DOHH2 (cell line): ENCODE measurements at regions not wholly inside any gene's neighbourhood (a gene's known extent, or its start where the extent isn't known, plus 50 kb on each side); places are given as distances from the start of the nearest gene placed in this dataset.

ENCODE experiments used
- H3F3A ChIP-seq: fragments of 200-600 bp; sonication (generic), shearing (Covaris generic); 2 replicates; pipeline ENCODE4 v1.6.0; 2016; ENCODE audit warnings: antibody characterized with exemption, mild to moderate bottlenecking; ENCODE audit not compliant: control insufficient read depth, insufficient read depth
- H3K27ac ChIP-seq: fragments of 200-600 bp; sonication (generic); 2 replicates; pipeline ENCODE4 v1.5.1; 2014; ENCODE audit warnings: low read depth, mild to moderate bottlenecking, low read length, moderate library complexity
- H3K27me3 ChIP-seq: fragments of 200-600 bp; sonication (generic); 2 replicates; pipeline ENCODE4 v1.6.1; 2014; ENCODE audit warnings: mild to moderate bottlenecking, low read length, mixed read lengths; ENCODE audit not compliant: control insufficient read depth
- H3K36me3 ChIP-seq: fragments of 200-600 bp; sonication (generic); 2 replicates; pipeline ENCODE4 v1.6.1; 2014; ENCODE audit warnings: mild to moderate bottlenecking, low read length, moderate library complexity, mixed read lengths; ENCODE audit not compliant: control insufficient read depth
- H3K4me1 ChIP-seq: fragments of 200-600 bp; sonication (generic); 2 replicates; pipeline ENCODE4 v1.6.1; 2014; ENCODE audit warnings: mild to moderate bottlenecking, low read length, mixed read lengths; ENCODE audit not compliant: control insufficient read depth
- H3K4me2 ChIP-seq: fragments of 200-600 bp; sonication (generic); 2 replicates; pipeline ENCODE4 v1.6.0; 2014; ENCODE audit warnings: mild to moderate bottlenecking, low read length, moderate library complexity
- H3K4me3 ChIP-seq: fragments of 200-600 bp; sonication (generic); 2 replicates; pipeline ENCODE4 v1.5.1; 2014; ENCODE audit warnings: mild to moderate bottlenecking, low read length, mixed read lengths
- H3K79me2 ChIP-seq: fragments of 200-600 bp; sonication (generic); 2 replicates; pipeline ENCODE4 v1.6.1; 2014; ENCODE audit warnings: mild to moderate bottlenecking, low read length, mixed read lengths; ENCODE audit not compliant: control insufficient read depth
- H3K9me2 ChIP-seq: fragments of 200-600 bp; sonication (generic); replicated peaks from 2 replicates; pipeline ENCODE4 v1.6.1; 2014; ENCODE audit warnings: mild to moderate bottlenecking, low read length, mixed read lengths; ENCODE audit not compliant: control insufficient read depth
- H3K9me3 ChIP-seq: fragments of 200-600 bp; sonication (generic); 2 replicates; pipeline ENCODE4 v1.6.1; 2014; ENCODE audit warnings: antibody characterized with exemption, low read length, mixed read lengths; ENCODE audit not compliant: control insufficient read depth, insufficient read depth
- H4K20me1 ChIP-seq: fragments of 200-600 bp; sonication (generic); 2 replicates; pipeline ENCODE4 v1.6.0; 2014; ENCODE audit warnings: low read depth, mild to moderate bottlenecking, antibody characterized with exemption, low read length, moderate library complexity; ENCODE audit not compliant: control insufficient read depth, insufficient read depth
- EZH2phosphoT487 ChIP-seq: fragments of 200-600 bp; sonication (generic); IDR thresholded peaks from 2 replicates; pipeline ENCODE4 v1.6.1; 2017; ENCODE audit warnings: borderline replicate concordance, mild to moderate bottlenecking, antibody characterized with exemption, low read length, moderate library complexity, mixed read lengths
- TF ChIP-seq, protein P1 (sequence below): fragments of 200-600 bp; sonication (generic); IDR thresholded peaks from one replicate; pipeline ENCODE4 v1.5.1; 2014; ENCODE audit warnings: antibody characterized with exemption, mild to moderate bottlenecking, low read depth, low read length; ENCODE audit not compliant: poor library complexity, severe bottlenecking

DNA sequence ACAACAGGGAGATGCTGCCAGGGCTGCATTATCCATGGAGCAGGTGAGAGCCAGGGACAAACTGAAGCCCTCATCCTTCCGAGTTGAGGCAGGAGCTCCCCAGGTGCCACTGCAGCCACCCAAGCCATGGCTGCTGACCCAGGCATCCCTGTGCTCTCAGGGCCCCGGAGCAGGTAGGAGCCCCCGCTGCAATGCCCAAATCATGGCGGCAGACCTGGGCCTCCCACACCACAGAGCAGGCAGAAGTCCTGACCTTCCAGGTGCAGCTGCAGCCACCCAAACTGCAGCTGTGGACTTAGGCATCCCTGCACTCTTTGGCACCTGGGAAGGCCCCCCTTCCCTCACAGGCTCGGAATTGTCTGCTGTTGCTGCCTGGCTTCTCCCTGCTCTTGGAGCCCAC is 443.6 kb downstream of the ARAP2 start:
- H3K79me2 ChIP-seq, result no peaks in the 10 kb centered on the region
- no peak overlapping the region for H3K4me2 ChIP-seq
- H3K4me1 ChIP-seq, result no peaks in the 10 kb centered on the region
- H3F3A ChIP-seq, result no peaks in the 10 kb centered on the region
- H4K20me1 ChIP-seq, result no peaks in the 10 kb centered on the region
- no peaks in the 10 kb centered on the region for H3K36me3 ChIP-seq
- H3K4me3 ChIP-seq, result no peak overlapping the region
- H3K27ac ChIP-seq, result no peak overlapping the region
- peaks cover 8% of the 10 kb centered on the region; the same call in 1 of the 2 replicates for H3K9me3 ChIP-seq
- H3K27me3 ChIP-seq, result no peaks in the 10 kb centered on the region
- no peak for TF ChIP-seq EZH2phosphoT487
- TF ChIP-seq, protein P1, sequence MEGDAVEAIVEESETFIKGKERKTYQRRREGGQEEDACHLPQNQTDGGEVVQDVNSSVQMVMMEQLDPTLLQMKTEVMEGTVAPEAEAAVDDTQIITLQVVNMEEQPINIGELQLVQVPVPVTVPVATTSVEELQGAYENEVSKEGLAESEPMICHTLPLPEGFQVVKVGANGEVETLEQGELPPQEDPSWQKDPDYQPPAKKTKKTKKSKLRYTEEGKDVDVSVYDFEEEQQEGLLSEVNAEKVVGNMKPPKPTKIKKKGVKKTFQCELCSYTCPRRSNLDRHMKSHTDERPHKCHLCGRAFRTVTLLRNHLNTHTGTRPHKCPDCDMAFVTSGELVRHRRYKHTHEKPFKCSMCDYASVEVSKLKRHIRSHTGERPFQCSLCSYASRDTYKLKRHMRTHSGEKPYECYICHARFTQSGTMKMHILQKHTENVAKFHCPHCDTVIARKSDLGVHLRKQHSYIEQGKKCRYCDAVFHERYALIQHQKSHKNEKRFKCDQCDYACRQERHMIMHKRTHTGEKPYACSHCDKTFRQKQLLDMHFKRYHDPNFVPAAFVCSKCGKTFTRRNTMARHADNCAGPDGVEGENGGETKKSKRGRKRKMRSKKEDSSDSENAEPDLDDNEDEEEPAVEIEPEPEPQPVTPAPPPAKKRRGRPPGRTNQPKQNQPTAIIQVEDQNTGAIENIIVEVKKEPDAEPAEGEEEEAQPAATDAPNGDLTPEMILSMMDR, result no peak
- H3K9me2 ChIP-seq, result no peaks in the 10 kb centered on the region

DNA sequence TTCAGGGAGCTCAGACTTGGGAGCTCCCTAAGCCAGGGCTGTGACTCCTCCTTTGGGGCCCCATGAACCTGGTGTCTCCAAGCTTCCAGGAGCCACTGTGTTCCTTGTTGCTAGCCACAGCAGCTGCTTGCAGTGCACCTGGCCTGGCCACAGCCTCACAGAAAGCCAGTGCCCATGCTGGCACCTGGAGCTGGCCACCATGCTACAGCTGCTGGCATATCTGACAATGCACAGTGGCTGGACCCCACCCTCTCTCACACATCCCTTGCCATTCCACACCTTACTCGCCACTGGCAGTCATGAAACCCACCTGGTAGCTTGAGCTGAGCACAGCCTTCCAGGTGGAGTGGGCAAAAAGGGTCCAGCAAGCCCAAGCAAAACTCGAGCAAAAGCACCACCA is 441.7 kb downstream of the ARAP2 start:
- H3K9me2 ChIP-seq, result no peaks in the 10 kb centered on the region
- no peak overlapping the region for H3K27ac ChIP-seq
- peaks cover 8% of the 10 kb centered on the region; the same call in 1 of the 2 replicates for H3K9me3 ChIP-seq
- H3K27me3 ChIP-seq, result no peaks in the 10 kb centered on the region
- H4K20me1 ChIP-seq, result no peaks in the 10 kb centered on the region
- H3K4me2 ChIP-seq, result no peak overlapping the region
- no peaks in the 10 kb centered on the region for H3F3A ChIP-seq
- H3K4me1 ChIP-seq, result no peaks in the 10 kb centered on the region
- H3K36me3 ChIP-seq, result no peaks in the 10 kb centered on the region
- H3K79me2 ChIP-seq, result no peaks in the 10 kb centered on the region
- TF ChIP-seq, protein P1, result no peak
- no peak for TF ChIP-seq EZH2phosphoT487
- H3K4me3 ChIP-seq, result no peak overlapping the region

DNA sequence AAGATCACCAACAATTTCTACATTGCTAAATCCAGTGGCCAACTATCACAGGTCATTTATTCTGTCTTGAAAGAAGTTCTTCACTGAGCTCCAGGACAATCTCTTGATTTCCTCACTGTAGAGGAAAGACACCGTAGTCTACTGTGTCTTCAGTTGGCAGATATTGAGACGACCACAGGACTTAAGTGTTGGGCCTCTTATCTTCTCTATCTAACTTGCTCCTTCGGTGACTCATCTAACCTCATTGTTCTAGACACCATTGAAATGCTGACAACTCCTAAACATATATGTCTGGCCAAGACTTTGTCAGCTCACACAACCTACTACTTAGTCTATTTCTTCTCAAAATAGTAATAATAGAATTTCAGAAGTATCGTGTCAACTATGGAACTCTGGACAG is 425.8 kb downstream of the ARAP2 start:
- Histone ChIP-seq H3K4me1 (no peaks in the 10 kb centered on the region), H3K27me3 (no peaks in the 10 kb centered on the region), H3K4me3 (no peak overlapping the region), H3F3A (no peaks in the 10 kb centered on the region), H3K79me2 (no peaks in the 10 kb centered on the region), H4K20me1 (no peaks in the 10 kb centered on the region), H3K36me3 (no peaks in the 10 kb centered on the region), H3K4me2 (no peak overlapping the region), H3K9me3 (no peaks in the 10 kb centered on the region), H3K9me2 (no peaks in the 10 kb centered on the region), H3K27ac (no peak overlapping the region)
- TF ChIP-seq, protein P1, result no peak
- no peak for TF ChIP-seq EZH2phosphoT487

DNA sequence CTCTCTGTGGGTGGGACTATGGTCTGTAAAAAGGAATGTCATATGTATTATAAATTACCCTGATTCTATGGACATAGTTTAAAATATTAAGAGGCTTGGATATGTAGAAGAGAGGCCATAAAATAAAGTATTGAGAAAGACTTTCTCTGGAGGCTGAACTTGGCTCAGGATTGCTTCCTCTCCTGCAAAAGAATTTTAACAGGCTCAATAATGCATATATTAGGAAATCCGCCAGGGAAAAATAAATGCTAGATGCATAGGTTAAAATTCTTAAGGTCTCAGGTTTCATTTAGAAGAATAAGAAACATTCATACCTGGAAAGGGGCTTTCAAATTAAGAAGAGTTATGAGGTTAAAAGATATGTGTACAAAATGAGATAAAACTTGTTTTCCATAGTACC is 424.3 kb downstream of the ARAP2 start:
- H3K36me3 ChIP-seq, result no peaks in the 10 kb centered on the region
- no peaks in the 10 kb centered on the region for H3K79me2 ChIP-seq
- H4K20me1 ChIP-seq, result no peaks in the 10 kb centered on the region
- TF ChIP-seq, protein P1, result no peak
- no peak for TF ChIP-seq EZH2phosphoT487
- H3K4me2 ChIP-seq, result no peak overlapping the region
- no peaks in the 10 kb centered on the region for H3K27me3 ChIP-seq
- H3F3A ChIP-seq, result no peaks in the 10 kb centered on the region
- H3K9me2 ChIP-seq, result no peaks in the 10 kb centered on the region
- H3K27ac ChIP-seq, result no peak overlapping the region
- H3K4me1 ChIP-seq, result no peaks in the 10 kb centered on the region
- no peak overlapping the region for H3K4me3 ChIP-seq
- no peaks in the 10 kb centered on the region for H3K9me3 ChIP-seq
